SK-N-DZ (cell line): ENCODE measurements at regions not wholly inside any gene's neighbourhood (a gene's known extent, or its start where the extent isn't known, plus 50 kb on each side); places are given as distances from the start of the nearest gene placed in this dataset.

ENCODE experiments used
- DNase-seq: peaks from one replicate; pipeline ENCODE4 v3.0.0-alpha.2; 2015; ENCODE audit warnings: low spot score

DNA sequence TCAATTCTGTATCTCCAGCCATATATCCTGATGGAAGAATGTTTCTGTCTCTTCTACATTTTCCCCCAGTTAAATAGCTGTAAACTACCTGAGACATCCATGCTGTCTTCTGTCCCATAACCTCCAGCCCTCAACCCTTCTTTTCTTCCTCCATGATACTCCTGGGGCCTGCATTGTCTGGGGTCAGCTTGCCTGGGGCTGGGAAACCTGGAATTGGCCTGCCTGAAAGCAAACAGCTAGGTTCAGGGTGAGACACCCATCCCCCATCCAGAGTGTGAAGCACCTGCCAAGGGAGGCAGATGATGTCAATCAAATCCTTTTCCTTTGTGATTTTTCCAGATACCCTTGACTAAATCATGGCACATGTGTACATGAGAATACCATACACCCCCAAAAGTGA is 313.7 kb upstream of the MGAT5 start:
- DNase-seq, result no peak

DNA sequence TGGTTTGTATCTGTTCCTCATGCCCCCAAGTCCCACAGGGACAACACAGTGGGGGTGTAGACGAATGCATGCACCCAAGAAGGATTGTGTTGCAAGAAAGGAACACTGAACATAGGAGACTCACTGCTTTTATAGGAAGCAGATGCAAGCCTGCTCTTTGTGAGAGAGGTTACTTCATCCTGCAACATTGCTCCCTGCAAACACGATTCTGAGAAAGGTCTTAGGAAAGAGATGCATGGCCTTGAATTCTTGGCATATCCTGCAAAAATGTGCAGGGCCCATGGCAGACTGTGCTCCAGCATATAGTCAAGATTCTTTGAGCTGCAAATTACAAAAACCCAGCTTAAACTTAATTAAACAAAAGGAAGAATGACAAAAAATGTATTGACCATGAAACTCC is 312.2 kb upstream of the MGAT5 start:
- DNase-seq, result no peak

DNA sequence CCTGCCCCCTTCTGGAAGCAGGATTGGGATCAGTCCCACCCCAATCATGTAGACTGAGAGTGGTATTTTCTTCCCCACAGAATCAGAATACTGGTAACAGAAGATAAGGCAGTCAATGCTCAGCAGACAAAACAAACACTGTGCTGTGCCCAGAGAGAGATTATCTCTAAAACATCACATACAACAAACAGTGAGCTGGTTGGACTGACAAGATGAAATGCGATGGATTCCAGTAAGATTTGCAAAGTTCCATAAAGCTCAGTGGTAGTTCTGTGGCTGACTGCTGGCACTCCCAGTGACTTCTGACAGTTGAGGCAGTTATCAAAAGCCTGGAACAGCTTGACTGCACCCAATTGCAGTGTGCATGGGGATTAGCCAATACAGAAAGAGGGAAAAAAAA is 311.5 kb upstream of the MGAT5 start:
- DNase-seq, result no peak

DNA sequence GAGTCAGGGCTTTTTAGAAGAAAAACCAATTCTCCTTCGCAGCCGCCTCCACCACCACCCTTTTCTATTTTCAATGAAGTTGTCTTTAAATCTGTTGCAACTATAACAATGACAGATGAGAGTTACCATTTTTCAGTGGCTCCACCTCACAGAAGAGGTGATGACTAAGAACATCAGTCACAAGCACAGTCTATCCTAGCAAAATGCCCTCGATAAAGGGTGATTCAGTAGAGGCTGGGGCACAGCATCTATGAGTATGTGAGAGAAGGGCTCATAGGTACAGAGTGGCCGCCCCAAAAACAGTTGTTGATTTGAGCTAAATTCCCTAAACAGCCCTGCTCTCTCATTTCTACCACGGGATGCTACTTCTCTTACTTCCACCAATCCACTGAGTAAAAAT is 310.8 kb upstream of the MGAT5 start:
- no peak for DNase-seq

DNA sequence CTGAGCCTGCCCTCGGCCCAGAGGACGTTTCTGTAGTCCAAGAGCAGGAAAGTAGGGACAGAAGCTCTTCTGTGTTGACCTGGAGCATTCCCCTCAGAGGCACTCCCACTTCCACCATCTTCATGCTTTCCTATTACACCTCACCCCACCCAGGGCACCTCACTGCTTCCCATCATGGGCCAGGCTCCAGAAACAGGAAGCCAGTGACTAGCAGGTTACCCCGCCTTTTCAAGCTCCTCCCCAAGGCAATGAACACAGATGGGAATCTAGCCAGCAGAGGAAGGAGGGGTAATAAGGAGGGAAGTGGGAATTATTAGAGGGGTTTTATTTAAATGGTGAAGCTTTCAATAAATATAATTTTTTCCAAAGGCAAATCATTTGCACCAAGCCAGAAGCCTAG is 308.8 kb upstream of the MGAT5 start:
- DNase-seq, result no peak

DNA sequence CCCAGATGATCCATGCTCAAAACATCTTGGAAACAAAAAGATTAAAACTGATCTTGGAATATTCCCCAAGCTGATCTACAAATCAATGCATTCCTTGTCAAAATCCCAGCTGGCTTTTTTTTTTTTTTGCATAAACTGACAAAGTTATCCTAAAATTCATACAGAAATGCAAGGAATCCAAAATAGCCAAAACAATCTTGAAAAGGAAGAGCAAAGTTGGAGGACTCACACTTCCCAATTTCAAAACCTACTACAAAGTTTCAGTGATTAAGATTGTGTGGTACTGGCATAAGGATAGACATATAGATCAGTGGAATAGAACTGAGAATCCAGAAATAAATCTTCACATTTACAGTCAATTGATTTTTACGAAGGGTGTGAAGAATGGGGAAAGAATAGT is 306.8 kb upstream of the MGAT5 start:
- no peak for DNase-seq

DNA sequence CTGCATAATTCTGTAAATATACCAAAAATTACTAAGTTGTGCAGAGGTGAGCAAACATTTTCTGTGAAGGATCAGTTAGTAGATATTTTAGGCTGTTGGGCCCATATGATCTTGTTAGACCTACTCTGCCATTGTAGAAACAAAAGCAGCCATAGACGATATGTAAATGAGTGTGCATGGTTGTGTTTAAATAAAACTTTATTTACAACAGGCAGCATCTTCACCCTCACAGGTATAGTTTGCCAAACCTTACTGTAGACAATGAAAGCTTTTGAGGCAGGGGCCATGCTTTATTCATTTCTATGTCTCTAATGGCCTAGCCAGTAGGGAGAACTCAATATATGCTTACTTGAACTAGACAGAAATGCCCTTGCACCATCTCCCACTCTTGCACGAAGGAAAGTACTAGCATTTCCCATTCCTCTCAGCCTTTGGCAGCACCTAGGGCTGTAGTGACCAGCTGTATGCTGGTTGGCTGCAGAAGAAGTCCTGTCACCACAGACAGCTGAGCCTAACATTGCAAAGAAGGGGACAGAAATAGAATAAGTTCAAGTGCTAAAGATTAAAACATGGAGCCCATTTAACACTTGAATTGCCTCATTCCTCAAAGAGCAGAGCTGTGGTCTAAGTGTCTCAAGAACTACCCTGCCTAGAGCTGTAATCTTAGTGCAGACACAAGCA is 305.1 kb upstream of the MGAT5 start:
- no peak for DNase-seq

DNA sequence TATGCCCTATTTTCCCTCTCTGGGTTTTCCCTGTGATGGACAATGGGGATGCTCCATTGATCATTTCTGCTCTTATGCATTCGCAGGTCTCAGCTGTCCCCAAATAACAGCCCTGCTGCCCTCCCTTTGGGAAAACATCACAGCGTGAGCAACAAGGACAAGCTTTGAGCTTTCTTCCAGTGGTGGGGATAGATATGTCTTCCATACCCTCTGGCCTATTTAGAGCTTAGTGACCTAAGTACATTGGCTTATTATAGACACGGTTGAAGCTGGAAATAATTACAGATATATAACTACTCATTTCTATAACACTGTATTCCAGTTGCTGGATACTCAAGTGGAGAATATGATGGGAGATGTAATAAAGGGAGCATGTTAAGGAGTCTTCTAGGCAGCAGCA is 304.3 kb upstream of the MGAT5 start:
- no peak for DNase-seq

DNA sequence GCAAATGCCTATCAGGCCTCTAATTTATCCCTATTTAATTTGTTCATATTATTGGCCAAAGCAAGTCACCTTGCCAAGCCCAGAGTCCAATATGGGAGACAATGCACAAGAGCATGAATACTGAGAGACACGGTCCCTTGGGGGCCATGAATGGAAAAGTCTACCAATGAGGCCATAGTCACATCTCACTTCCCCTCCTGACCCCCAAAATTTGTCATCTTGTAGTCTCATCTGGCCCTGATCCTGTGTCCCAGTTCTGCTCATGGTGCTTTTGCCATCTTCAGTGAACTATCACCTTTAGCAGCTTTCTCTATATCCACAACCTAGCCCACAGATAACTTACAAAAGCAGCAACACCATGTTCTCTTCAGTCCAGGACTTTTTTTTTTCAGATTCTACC is 302.7 kb upstream of the MGAT5 start:
- no peak for DNase-seq

DNA sequence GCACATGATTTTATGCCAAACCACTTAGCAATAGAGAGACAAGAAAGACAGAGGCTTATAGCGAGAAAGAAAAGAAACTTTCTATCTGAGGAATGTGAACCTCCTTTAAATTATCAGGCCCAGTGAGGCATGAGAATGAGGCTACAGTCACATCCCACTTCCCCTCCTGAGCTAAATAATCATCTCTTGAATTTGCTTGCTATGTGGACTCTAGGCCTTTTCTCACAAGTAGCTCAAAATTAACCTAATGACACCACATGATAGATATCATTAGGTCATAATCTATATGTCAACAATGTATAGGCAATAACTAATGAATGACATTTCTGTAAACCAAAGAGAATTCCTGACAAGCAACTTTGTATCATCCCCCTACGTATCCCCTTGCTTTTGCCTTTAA is 301.5 kb upstream of the MGAT5 start:
- DNase-seq, result no peak

DNA sequence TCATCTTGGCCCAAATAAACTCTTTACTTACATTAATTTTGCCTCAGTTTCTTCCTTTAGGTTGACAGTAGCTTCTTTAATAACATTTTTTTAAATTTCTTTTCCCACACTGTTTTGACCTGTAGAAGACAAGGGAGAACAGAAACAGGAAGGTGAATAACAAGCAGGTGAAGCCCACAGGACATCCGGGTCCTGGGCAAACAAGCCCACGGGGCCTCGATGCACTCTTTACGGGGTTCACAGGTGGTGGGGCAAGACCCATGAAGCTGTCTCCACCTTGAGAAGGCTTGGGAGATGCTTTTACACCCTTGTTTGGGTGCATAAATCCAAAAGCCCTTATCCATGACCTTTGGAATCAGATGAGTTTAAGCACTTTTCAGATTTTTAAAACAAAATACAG is 301.0 kb upstream of the MGAT5 start:
- DNase-seq, result no peak

DNA sequence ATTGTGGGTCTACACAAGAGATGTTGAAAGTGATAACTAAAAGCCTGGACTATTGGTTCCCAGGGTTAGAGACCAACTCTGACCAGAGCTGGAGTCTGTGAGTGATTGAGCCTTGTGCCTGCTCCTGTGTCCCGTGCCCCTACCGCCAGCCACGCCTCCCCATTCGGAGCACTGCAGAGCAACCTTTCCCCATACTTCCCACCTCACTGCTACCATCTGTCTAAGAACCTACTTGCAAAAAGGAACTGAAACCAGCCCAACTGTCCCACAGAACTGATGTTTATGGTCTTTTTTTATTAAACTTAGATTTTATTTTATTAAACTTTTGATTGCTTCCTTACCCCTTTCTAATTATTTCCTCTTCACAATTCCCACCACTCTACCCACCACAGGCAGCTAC is 300.3 kb upstream of the MGAT5 start:
- DNase-seq, result no peak

DNA sequence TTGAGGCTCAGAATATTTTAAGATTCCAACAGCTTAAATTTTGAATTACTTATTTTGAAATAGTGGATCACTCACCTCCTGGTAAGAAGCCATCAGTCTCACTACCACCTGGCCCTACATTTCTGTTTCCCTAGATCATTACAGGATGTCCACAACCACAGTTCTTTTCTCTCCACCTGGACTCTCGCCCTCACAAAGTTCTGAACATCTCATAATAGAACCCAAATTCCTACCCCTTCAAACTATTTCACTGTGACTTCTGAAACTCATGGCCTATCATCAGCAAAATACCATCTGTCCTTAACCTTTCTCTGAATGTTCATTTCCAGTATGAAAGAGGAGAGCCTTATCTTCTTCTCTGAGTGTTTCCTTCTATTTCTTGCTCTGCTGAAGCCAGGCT is 299.2 kb upstream of the MGAT5 start:
- DNase-seq, result no peak

DNA sequence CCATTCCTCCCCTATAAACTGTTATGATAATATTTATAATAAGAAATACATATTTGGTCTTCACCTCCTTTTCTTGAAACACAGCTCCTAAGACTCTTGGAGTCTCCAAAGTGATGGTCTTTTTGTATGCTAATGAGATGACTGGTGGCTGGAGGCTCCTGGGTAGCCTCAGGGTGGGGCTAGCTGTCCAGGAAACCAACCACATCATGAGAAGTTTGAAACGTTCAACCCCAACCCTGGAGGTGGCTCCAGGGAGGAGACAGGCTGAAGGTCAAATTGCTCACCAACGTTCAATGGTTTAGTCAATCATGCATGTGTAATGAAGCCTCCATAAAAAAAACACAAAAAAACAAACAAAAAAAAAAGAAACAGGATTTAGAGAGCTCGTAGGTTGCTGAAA is 298.7 kb upstream of the MGAT5 start:
- no peak for DNase-seq

DNA sequence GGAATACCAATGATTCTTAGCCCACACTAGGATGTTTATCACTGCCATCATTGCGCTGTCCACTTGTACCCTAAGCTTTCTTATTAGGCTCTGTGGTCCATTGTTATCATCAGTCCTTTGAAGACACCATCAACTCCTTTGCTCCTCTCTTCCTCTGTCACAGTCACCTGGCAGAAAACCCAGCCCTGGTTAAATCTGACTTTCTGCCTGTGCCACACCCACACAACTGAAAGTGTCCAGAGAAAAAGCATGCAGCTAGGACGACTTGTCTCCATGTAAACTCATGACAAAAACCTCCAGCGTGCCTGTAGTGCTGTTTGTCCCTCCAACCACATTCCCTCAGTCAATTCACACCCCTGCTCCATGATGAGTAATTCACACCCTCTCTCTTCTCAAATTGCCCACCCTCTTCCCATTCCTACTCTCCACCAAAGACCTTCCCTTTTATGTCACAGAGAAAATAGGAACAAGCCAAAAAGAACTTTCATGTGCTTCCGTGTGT is 297.4 kb upstream of the MGAT5 start:
- DNase-seq, result no peak

DNA sequence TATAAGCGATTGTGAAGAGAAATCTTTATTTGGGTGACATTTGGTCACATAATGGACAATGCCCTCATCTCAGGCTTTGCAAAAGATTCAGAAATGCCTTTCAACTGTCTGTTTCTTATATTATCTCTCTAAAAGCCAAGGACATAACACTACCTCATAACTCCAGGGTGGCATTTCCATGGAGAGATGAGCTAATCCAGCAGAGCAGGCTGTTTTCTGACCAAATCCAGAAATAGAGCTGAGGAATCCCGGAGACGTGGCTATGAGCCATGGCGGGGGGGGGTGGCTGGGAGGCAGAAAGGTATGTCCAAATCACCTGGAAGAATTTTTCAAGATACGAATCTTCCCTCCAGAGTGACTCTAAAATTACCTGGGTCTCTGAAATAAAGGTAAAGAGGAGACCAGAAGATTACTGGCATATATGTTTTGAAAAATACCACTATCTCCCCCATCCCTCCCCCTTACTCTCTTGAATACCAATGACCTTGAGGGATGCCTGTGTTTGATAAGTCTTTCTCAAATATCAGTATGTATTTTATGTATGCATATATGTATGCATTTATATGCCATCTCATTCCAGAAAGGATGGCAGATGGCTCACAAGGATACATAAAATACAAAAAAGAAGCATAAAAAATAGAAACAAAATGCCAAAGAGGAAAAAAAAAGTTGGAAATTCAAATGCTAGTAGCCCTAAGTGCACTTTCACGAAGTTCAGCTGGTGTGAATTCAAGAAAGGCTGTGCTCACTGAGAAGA is 296.0 kb upstream of the MGAT5 start:
- DNase-seq, result no peak

DNA sequence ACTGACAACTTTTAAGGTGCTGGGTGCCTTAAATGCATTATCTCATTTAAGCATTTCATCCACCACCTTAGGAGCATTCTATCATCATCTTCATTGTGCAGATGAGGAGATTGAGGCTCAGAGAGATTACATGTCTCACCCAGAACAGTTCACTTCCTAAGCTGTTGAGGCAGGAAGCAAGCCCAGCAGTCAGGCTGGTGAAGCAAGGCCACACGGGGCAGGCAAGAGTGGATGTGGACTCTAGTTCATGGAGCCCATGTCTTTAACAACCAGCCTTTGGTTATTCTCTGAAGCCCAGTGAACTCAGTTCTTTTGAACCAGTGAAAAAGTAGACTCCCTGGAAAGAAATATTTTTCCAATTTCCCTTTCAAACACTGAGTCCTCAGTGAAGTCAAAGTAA is 294.8 kb upstream of the MGAT5 start:
- no peak for DNase-seq

DNA sequence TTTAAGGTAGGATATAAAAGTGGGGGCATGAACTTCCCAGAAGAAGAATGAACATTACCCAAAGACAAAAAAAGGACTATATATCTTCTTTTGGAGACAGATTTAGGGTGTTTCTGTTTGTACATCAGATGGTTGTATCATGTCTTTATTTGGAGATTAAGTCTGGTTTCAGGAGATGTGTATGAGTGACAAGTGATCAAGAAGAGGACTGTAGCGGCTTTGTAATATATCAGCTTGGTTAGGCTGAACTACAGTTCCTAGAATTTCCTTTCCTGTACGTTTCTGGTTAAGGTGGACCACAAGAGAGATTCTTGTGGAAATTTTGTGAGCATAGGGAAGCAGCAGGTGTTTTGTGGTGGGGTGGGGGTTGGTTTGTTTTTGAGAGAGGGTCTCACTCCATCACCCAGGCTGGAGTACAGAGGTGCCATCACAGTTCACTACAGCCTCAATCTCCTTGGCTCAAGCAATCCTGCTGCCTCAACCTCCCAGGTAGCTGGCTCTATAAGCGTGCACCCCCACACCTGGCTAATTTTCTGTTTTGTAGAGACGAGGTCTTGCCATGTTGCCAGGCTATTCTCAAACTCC is 287.1 kb upstream of the MGAT5 start:
- no peak for DNase-seq

DNA sequence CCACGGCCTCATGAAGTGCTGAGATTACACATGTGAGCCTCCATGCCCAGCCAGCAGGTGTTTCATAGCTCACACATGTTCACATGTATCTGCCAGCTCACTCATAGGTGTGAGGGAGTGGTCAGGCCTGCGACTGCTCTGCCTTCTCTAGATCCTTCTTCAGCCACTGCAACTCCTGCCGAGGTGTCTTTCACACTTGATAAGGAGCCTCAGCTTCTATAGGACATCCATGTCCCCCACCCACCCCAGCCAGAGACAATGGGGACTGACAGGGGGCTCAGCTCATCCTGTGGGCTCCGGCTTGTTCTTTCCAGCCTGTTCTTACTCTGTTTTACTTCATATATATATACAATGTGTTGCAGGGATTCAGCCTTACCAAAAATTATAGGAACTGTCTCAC is 286.5 kb upstream of the MGAT5 start:
- no peak for DNase-seq

DNA sequence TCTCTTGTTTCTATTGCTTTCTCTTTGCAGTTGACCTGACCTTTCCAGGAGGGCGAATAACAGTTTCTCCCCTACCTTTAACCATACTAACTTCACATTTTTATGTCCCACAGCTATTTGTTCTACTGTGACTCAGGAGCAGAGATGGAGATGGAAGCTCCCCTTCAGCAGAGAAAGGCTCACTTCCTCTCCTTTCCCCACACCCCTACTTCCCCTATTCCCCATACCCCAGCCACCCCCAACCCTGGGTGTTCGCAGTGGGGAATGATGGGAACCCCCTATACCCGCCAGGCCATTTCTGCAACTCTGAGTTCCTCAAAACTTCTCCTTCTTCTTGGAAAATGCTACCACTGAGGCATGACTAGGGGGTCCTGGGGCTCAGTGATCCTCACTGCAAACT is 285.4 kb upstream of the MGAT5 start:
- no peak for DNase-seq

DNA sequence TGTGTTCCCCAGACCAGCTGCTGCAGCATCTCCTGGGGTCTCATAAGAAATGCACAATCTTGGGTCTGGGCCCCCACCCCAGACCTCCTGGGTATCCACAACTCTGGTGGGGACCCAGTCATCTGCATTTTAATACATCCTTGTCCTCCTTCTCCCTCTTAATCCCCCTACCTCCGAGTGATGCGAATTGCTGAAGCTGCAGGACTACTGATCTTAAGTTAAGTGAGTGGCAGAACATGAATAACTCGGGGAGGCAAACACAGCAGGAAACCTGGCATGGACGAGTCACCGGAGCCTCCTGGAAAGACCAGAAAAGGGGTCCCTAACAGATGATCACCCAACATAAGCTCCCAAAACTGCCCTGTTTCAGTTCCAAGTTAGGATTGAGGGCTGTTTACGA is 283.2 kb upstream of the MGAT5 start:
- no peak for DNase-seq

DNA sequence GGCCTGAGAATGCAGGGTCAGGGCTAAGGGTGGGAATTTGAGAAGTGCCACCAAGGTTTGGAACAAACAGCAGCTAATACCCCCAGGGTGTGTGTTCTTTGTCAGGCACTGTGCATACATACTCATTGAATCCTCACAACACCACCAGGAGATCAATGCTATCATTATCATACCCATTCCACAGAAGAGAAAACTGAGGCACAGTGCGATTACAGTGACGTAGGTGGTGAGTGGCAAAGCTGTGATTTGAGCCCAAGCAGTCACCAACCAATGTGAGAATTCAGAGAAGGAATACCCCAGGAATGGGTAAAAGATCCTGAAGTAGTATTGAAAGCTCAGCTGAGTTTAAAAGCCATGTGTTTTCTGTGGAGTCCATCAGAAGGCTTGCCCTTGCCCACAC is 281.6 kb upstream of the MGAT5 start:
- no peak for DNase-seq

DNA sequence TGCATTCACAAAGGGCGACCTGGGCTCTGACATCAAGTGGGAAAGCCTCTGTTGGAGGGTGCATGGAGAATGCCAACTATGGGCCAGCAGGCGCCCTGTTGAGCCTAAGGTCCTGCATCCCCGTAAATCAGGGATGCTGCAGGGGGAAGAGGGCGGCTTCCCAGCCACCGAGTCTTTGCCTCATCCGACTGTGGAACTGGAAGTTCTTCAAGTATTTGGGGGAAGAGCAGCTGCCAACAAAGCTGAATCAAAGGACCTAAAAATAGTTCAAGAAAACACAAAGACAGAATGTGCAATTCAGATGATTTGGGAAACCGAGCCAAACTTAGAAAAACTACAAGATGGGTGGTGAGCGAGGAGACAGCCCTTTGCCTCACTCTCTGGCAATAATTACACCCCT is 281.1 kb upstream of the MGAT5 start:
- DNase-seq, result no peak
